ENCODE measurements at regions not wholly inside any gene's neighbourhood (a gene's known extent, or its start where the extent isn't known, plus 50 kb on each side); places are given as distances from the start of the nearest gene placed in this dataset.
"Not testable (repeated sequence)": the region's sequence is repeated elsewhere in the genome, so short reads cannot be mapped to it uniquely, and the experiment has no call there.

GRCh38 chr2:122545821-122546220 lies 790.4 kb downstream of the TSN start:
- no peak for ATAC-seq
- DNase-seq = no peak

GRCh38 chr2:122562775-122563174 lies 807.3 kb downstream of the TSN start:
- DNase-seq (no peak), ATAC-seq (no peak)

GRCh38 chr2:122563781-122564180 lies 808.3 kb downstream of the TSN start:
- no peak for DNase-seq
- no peak for ATAC-seq

GRCh38 chr2:122564843-122565242 lies 809.4 kb downstream of the TSN start:
- no peak for ATAC-seq

GRCh38 chr2:122565364-122565763 lies 809.9 kb downstream of the TSN start:
- no peak for ATAC-seq
- DNase-seq = no peak

More at GRCh38 chr2:122564843-122565242, 809.4 kb downstream of the TSN start:
- no peak for DNase-seq

- no peak for DNase-seq
- no peak for ATAC-seq
Measured at GRCh38 chr2:122570641-122571040, 815.2 kb downstream of the TSN start.

GRCh38 chr2:122571471-122571870 lies 816.0 kb downstream of the TSN start:
- DNase-seq, ATAC-seq: not testable (repeated sequence)

GRCh38 chr2:122575076-122575475 lies 819.6 kb downstream of the TSN start:
- DNase-seq (no peak), ATAC-seq (no peak)

GRCh38 chr2:122583159-122583917 lies 827.9 kb downstream of the TSN start:
- ATAC-seq (no peak), DNase-seq (no peak)

GRCh38 chr2:122590524-122590923 lies 835.1 kb downstream of the TSN start:
- no peak for DNase-seq
- no peak for ATAC-seq

- DNase-seq = no peak
- ATAC-seq = no peak
Measured at GRCh38 chr2:122595065-122595464, 839.6 kb downstream of the TSN start.

GRCh38 chr2:122596598-122596997 lies 841.1 kb downstream of the TSN start:
- DNase-seq (no peak), ATAC-seq (no peak)

- no peak for DNase-seq
- no peak for ATAC-seq
Measured at GRCh38 chr2:122598784-122599183, 843.3 kb downstream of the TSN start.

- no peak for DNase-seq
- ATAC-seq = no peak
Measured at GRCh38 chr2:122610948-122611609, 855.6 kb downstream of the TSN start.

- DNase-seq = no peak
- no peak for ATAC-seq
Measured at GRCh38 chr2:122622934-122623333, 867.5 kb downstream of the TSN start.

GRCh38 chr2:122627388-122627787 lies 871.9 kb downstream of the TSN start:
- ATAC-seq = no peak
- DNase-seq = no peak

- ATAC-seq = no peak
- no peak for DNase-seq
Measured at GRCh38 chr2:122634256-122634655, 878.8 kb downstream of the TSN start.

GRCh38 chr2:122634920-122635319 lies 879.5 kb downstream of the TSN start:
- no peak for ATAC-seq

GRCh38 chr2:122635686-122636085 lies 880.2 kb downstream of the TSN start:
- DNase-seq (no peak), ATAC-seq (no peak)

More at GRCh38 chr2:122634920-122635319, 879.5 kb downstream of the TSN start:
- no peak for DNase-seq

- ATAC-seq (no peak), DNase-seq (no peak)
Measured at GRCh38 chr2:122636097-122636496, 880.6 kb downstream of the TSN start.

- no peak for ATAC-seq
- no peak for DNase-seq
Measured at GRCh38 chr2:122639176-122639575, 883.7 kb downstream of the TSN start.

GRCh38 chr2:122639711-122640110 lies 884.3 kb downstream of the TSN start:
- ATAC-seq (no peak), DNase-seq (no peak)

GRCh38 chr2:122643725-122644329 lies 888.4 kb downstream of the TSN start:
- DNase-seq = no peak

More at GRCh38 chr2:122643725-122644329, 888.4 kb downstream of the TSN start:
- ATAC-seq = no peak

Measured in stimulated activated naive CD8-positive, alpha-beta T cell treated with anti-CD3 and anti-CD28 coated beads, Interleukin-15, Interleukin-2, amounts not matched to agents 100 U/mL and 50 U/mL, for 24 hours (primary cell).